HG02870 (cell line): ENCODE measurements at regions not wholly inside any gene's neighbourhood (a gene's known extent, or its start where the extent isn't known, plus 50 kb on each side); places are given as distances from the start of the nearest gene placed in this dataset.

Source experiments
- ATAC-seq: cut with Tn5 transposase; IDR thresholded peaks from one replicate; pipeline ENCODE4 v1.9.1; 2021; ENCODE audit warnings: mild to moderate bottlenecking, moderate library complexity; ENCODE audit not compliant: unreplicated experiment

DNA sequence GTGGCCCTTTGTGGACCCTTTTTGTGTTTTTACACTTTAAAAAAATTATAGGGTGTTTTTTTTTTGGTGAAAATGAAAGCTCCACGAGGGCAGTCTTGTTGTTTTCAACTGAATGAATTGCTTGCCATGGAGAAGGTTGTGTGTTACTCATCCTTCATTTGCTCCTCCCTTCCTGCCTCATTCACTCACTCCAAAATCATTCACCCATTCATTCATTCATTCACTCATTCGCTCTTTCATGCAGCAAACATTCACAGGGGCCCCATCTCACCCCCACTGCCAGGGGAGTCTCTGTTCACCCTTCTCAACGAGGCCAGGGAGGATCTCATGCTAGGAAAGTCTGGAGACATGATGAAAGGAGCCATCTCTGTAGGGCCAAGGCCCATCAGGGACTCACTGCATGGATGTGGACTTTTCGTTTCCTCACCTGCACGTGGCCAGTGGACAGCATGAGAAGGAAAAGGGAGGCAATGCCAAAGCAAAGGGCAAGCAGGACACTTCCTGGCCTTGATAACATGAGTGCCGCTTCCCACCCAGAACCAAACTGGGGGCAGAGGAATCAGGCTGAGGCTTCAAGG is 62.8 kb upstream of the COL13A1 start:
- no peak for ATAC-seq

GRCh38 chr10:69739634-69740033 is 62.1 kb upstream of the COL13A1 start:
- ATAC-seq = no peak

DNA sequence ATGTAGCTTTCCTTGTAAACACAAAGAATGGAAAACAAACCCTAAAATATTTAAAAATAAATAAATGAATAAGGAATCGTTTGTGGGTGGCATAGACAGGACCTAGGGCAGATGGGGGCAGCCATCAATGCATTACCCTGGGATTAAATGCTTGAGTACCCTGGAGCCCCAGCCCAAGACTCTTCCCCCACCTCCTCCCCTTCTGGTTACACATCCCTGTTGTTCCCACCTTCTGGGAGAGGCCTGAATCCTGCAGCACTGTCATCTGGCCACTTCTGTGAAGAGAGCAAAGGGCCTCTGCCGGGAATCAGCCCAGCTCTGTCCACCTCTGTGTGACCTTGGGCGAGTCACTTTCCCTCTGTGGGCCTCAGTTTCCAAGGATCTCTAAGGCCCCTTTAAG is 61.6 kb upstream of the COL13A1 start:
- no peak for ATAC-seq

- no peak for ATAC-seq
Observed at GRCh38 chr10:69741252-69741651, 60.5 kb upstream of the COL13A1 start.

- no peak for ATAC-seq
Observed at GRCh38 chr10:69741671-69742355, 59.9 kb upstream of the COL13A1 start.

DNA sequence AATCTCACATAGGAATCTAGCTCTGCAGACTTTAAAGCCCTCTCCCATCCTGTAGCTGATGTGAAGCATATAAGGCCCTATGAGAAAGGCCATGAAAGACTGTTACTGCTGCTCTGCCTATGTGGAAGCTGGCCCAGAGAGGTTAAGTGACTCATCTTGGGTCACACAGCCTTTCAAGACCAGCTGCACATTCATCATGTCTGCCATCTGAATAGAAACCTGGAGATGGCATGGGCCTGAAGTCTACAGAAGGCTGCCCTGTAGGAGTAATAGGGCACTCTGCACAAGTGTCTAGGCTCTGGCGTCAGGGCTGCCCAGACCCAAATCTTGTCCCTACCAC is 59.4 kb upstream of the COL13A1 start:
- no peak for ATAC-seq

GRCh38 chr10:69742928-69743602 is 58.6 kb upstream of the COL13A1 start:
- no peak for ATAC-seq

GRCh38 chr10:69744971-69745370 is 56.7 kb upstream of the COL13A1 start:
- ATAC-seq = no peak

DNA sequence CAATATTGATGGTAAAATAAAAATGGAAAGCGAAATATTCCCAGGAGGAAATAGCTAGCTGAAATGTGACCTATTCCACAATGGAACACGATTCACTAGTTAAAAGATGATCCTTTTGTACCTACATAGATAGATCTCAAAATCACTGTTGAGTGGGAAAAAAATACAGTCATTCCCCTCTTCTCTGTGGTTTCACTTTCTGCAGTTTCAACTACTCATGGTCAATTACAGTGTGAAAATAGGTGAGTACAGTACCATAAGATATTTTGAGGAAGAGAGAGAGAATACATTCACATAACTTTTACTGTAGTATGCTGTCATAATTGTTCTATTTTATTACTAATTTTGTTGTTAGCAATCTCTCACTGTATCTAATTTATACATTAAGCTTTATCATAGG is 56.0 kb upstream of the COL13A1 start:
- ATAC-seq = peak; percentile 77

DNA sequence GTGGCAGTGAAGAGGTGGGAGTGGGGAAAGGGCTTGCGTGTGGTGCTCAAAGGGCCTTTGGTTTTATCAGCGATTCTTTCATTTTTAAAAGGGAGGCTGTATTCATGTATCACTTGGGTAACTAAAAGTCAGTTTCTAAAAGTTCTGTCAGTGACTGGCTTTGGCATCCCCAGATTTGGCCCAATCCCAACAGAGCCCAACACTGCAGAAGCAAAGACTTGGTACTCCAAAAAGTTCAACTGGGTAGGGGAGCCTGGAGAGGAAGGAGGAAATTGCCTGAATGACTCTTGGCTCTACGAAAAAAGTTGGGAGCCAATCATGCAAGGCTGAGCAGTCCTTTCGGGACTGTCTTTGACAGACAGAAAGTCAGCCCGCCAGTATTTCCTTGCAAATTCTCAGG is 54.5 kb upstream of the COL13A1 start:
- no peak for ATAC-seq

- ATAC-seq = no peak
Observed at GRCh38 chr10:69748621-69749020, 53.1 kb upstream of the COL13A1 start.

DNA sequence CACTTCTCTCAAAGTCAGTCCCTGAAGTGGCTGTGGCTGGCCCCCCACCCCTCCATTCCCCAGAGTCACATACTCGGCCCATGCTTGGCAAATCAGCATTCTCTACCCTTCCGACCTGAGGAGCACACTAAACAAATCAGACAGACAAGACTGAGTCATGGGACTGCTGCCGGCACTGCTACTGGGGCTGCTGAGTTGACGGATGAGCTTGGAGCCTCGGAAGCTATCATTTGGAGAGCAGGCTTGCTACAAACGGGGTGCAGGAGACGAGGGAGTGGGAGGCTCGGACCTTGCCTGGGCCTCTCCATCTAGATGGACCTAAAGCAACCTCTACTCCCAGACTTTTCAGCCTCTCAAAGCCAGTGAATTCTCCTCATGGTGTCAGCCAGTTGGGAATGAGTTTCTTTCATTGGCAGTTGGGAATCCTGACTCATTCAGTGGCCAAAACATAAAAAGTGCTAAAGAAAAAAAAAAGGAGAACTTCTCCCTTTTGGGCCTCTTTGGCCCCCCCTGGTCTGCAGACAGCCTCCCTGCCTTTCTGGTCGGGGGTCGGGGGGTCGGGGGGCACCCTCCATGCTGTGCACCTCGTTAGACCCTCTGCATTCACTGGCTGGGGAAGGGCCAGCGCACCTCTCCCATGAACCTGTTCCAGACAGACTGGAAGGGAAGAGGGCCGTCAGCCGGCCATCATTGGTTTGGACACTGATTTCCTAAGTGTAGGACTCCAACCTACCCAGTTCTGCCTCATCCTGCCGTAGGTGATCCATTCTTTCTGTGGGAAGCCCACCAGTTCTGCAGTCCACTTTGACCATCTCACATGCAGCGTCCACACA is 52.3 kb upstream of the COL13A1 start:
- ATAC-seq = no peak

GRCh38 chr10:69750011-69750373 is 51.7 kb upstream of the COL13A1 start:
- no peak for ATAC-seq

- ATAC-seq = no peak
Observed at GRCh38 chr10:69750725-69751124, 51.0 kb upstream of the COL13A1 start.

GRCh38 chr10:69751214-69751613 is 50.5 kb upstream of the COL13A1 start:
- ATAC-seq = no peak
